T-cell (primary cell): ENCODE measurements at regions not wholly inside any gene's neighbourhood (a gene's known extent, or its start where the extent isn't known, plus 50 kb on each side); places are given as distances from the start of the nearest gene placed in this dataset.

Experiments used
- ATAC-seq, 4 experiments: fragments of 200-7000 bp in 3 of 4; fragments of 150-1000 bp in 1 of 4; cut with Tn5 transposase; replicated peaks in 1 of 4; 1 replicate in 3 of 4; 2 replicates in 1 of 4; pipeline ENCODE4 v1.10.0; 2021; ENCODE audit warnings: moderate library complexity in 3 of 4, mild to moderate bottlenecking in 2 of 4, moderate number of reproducible peaks in 1 of 4
- CTCF ChIA-PET, 2 donors: fragments of 300-600 bp; sonication (Branson Sonifier 250); formaldehyde crosslinking; loops; one replicate each; lab custom pipeline; 2022; ENCODE audit warnings: antibody characterized with exemption in 2 of 2; lab: Charles Lee
- POLR2A ChIA-PET, 2 donors: fragments of 300-600 bp; sonication (Branson Sonifier 250); formaldehyde crosslinking; loops; one replicate each; lab custom pipeline; 2022; ENCODE audit warnings: antibody characterized with exemption in 2 of 2; lab: Charles Lee
- DNase-seq, 35 experiments: peaks; one replicate each; pipeline versions ENCODE4 v3.0.0 to v3.0.0-alpha.2; 2013 to 2023
- H3K27ac ChIP-seq: one replicate; pipeline ENCODE4 v1.5.1; 2013; ENCODE audit warnings: low read length
- H3K27me3 ChIP-seq, 2 experiments: replicated peaks in 1 of 2; 1 replicate in 1 of 2; 2 replicates in 1 of 2; pipeline versions ENCODE4 v1.6.1 to v1.7.0; 2013; ENCODE audit warnings: low read length in 1 of 2, mixed read lengths in 1 of 2; ENCODE audit not compliant: control insufficient read depth in 2 of 2, insufficient read depth in 2 of 2; ENCODE audit errors: extremely low read depth in 1 of 2
- H3K36me3 ChIP-seq, 2 donors: 1 replicate in 1 of 2; 2 replicates in 1 of 2; pipeline versions ENCODE4 v1.6.1 to v1.7.0; 2013; ENCODE audit warnings: low read length in 1 of 2; ENCODE audit not compliant: control insufficient read depth in 2 of 2, insufficient read depth in 1 of 2; ENCODE audit errors: extremely low read depth in 1 of 2
- H3K4me1 ChIP-seq, 2 experiments: 1 replicate in 1 of 2; 2 replicates in 1 of 2; pipeline versions ENCODE4 v1.6.1 to v1.7.0; 2013; ENCODE audit warnings: low read length in 2 of 2, mixed read lengths in 1 of 2; ENCODE audit not compliant: insufficient read depth in 2 of 2, control insufficient read depth in 1 of 2; ENCODE audit errors: extremely low read depth in 1 of 2
- H3K4me3 ChIP-seq, 2 donors: 1 replicate in 1 of 2; 2 replicates in 1 of 2; pipeline versions ENCODE4 v1.5.1 to v1.7.0; 2013; ENCODE audit warnings: mild to moderate bottlenecking in 2 of 2, low read length in 1 of 2, moderate library complexity in 1 of 2; ENCODE audit not compliant: control insufficient read depth in 1 of 2; ENCODE audit errors: extremely low read depth in 1 of 2
- H3K9me3 ChIP-seq: 2 replicates; pipeline ENCODE4 v1.7.0; 2013
- H3K27ac Mint-ChIP-seq, 2 donors: one replicate each; pipeline ENCODE4 v1.8.0; 2020 to 2021; ENCODE audit warnings: mild to moderate bottlenecking in 2 of 2, mixed read lengths in 2 of 2
- H3K27me3 Mint-ChIP-seq, 2 donors: one replicate each; pipeline ENCODE4 v1.8.0; 2021 to 2022; ENCODE audit warnings: mixed read lengths in 2 of 2
- H3K36me3 Mint-ChIP-seq: one replicate; pipeline ENCODE4 v1.8.0; 2021; ENCODE audit warnings: mixed read lengths
- H3K4me1 Mint-ChIP-seq, 3 donors: one replicate each; pipeline ENCODE4 v1.8.0; 2020 to 2022; ENCODE audit warnings: mixed read lengths in 3 of 3, mild to moderate bottlenecking in 1 of 3
- H3K4me3 Mint-ChIP-seq, 3 donors: one replicate each; pipeline ENCODE4 v1.8.0; 2020 to 2022; ENCODE audit warnings: mild to moderate bottlenecking in 3 of 3, mixed read lengths in 3 of 3, moderate library complexity in 3 of 3
- H3K9me3 Mint-ChIP-seq, 3 donors: one replicate each; pipeline ENCODE4 v1.8.0; 2020 to 2022; ENCODE audit warnings: mixed read lengths in 3 of 3
- WGBS: methylation state at CpG from one replicate; pipeline ENCODE4 v1.1.5; 2013; ENCODE audit warnings: missing lambda C conversion rate; ENCODE audit not compliant: insufficient coverage; 5-methylcytosine and 5-hydroxymethylcytosine counted together

- DNase-seq, result no peak
Measured at GRCh38 chr5:167786871-167787578, 504.4 kb upstream of the WWC1 start.

GRCh38 chr5:167790045-167790444 is 501.4 kb upstream of the WWC1 start:
- POLR2A ChIA-PET, result no interaction called here
- Histone ChIP-seq H3K4me3 (no peak overlapping the region), H3K4me1 (no peaks in the 10 kb centered on the region), H3K27me3 (no peaks in the 10 kb centered on the region), H3K9me3 (no peaks in the 10 kb centered on the region), H3K27ac (no peak overlapping the region), H3K36me3 (no peaks in the 10 kb centered on the region)
- H3K27me3 Mint-ChIP-seq, result no peaks in the 10 kb centered on the region
- DNase-seq (no peak), ATAC-seq (no peak)
- CTCF ChIA-PET, result no interaction called here
- H3K9me3 Mint-ChIP-seq, result no peaks in the 10 kb centered on the region
- 97% methylated on average over 5 of the region's 7 CpGs for WGBS
- no peak overlapping the region for H3K4me3 Mint-ChIP-seq
- no peaks in the 10 kb centered on the region for H3K36me3 Mint-ChIP-seq
- no peaks in the 10 kb centered on the region for H3K4me1 Mint-ChIP-seq
- no peak overlapping the region for H3K27ac Mint-ChIP-seq

More at GRCh38 chr5:167786871-167787578, 504.4 kb upstream of the WWC1 start:
- no peaks in the 10 kb centered on the region for H3K9me3 ChIP-seq
- Mint-ChIP-seq H3K36me3 (no peaks in the 10 kb centered on the region), H3K4me1 (no peaks in the 10 kb centered on the region), H3K4me3 (no peak overlapping the region), H3K27me3 (no peaks in the 10 kb centered on the region), H3K27ac (no peak overlapping the region), H3K9me3 (peaks cover 0 to 3% (median 0%) of the 10 kb centered on the region in 3 donors)
- ChIA-PET CTCF (no interaction called here), POLR2A (no interaction called here)
- ATAC-seq, result no peak
- no peaks in the 10 kb centered on the region for H3K36me3 ChIP-seq
- 100% methylated on average over 1 of the region's 2 CpGs for WGBS
- H3K4me3 ChIP-seq, result no peak overlapping the region
- H3K27me3 ChIP-seq, result no peaks in the 10 kb centered on the region
- H3K27ac ChIP-seq, result no peak overlapping the region
- no peaks in the 10 kb centered on the region for H3K4me1 ChIP-seq

- H3K27ac ChIP-seq, result no peak overlapping the region
- WGBS, result 71% methylated on average over 5 of the region's 8 CpGs
- DNase-seq (no peak), ATAC-seq (no peak)
- H3K27me3 ChIP-seq, result no peaks in the 10 kb centered on the region
- Mint-ChIP-seq H3K36me3 (no peaks in the 10 kb centered on the region), H3K4me3 (no peak overlapping the region), H3K9me3 (no peaks in the 10 kb centered on the region), H3K4me1 (no peaks in the 10 kb centered on the region), H3K27ac (no peak overlapping the region), H3K27me3 (no peaks in the 10 kb centered on the region)
- no peaks in the 10 kb centered on the region for H3K4me1 ChIP-seq
- no peak overlapping the region for H3K4me3 ChIP-seq
- ChIA-PET POLR2A (no interaction called here), CTCF (no interaction called here)
- no peaks in the 10 kb centered on the region for H3K9me3 ChIP-seq
- H3K36me3 ChIP-seq, result no peaks in the 10 kb centered on the region
Measured at GRCh38 chr5:167790462-167791260, 500.8 kb upstream of the WWC1 start.

GRCh38 chr5:167792514-167792913 is 498.9 kb upstream of the WWC1 start:
- Mint-ChIP-seq H3K9me3 (no peaks in the 10 kb centered on the region), H3K36me3 (no peaks in the 10 kb centered on the region), H3K4me1 (no peaks in the 10 kb centered on the region), H3K27me3 (no peaks in the 10 kb centered on the region), H3K4me3 (no peak overlapping the region), H3K27ac (no peak overlapping the region)
- WGBS, result 80% methylated on average over 1 of the region's 7 CpGs
- Histone ChIP-seq H3K27ac (no peak overlapping the region), H3K4me3 (no peak overlapping the region), H3K4me1 (no peaks in the 10 kb centered on the region), H3K36me3 (no peaks in the 10 kb centered on the region), H3K9me3 (no peaks in the 10 kb centered on the region), H3K27me3 (no peaks in the 10 kb centered on the region)
- CTCF ChIA-PET, result interaction anchor here in 1 of 2 donors (0.8 kb wide), 1 partner anchor 10 kb away, joined by 3 read pairs; no protein-coding TSS in a partner anchor
- POLR2A ChIA-PET, result no interaction called here
- DNase-seq (no peak), ATAC-seq (no peak)

- no CpG with 5 or more reads among the region's 1 CpG for WGBS
- CTCF ChIA-PET, result no interaction called here
- H3K4me3 ChIP-seq, result no peak overlapping the region
- H3K4me1 ChIP-seq, result no peaks in the 10 kb centered on the region
- H3K27me3 ChIP-seq, result no peaks in the 10 kb centered on the region
- H3K9me3 ChIP-seq, result no peaks in the 10 kb centered on the region
- Mint-ChIP-seq H3K27ac (no peak overlapping the region), H3K27me3 (no peaks in the 10 kb centered on the region), H3K9me3 (no peaks in the 10 kb centered on the region), H3K4me1 (no peaks in the 10 kb centered on the region), H3K4me3 (no peak overlapping the region), H3K36me3 (no peaks in the 10 kb centered on the region)
- no peak overlapping the region for H3K27ac ChIP-seq
- POLR2A ChIA-PET, result no interaction called here
- ATAC-seq, result no peak
- DNase-seq, result no peak
- no peaks in the 10 kb centered on the region for H3K36me3 ChIP-seq
Measured at GRCh38 chr5:167793700-167794099, 497.7 kb upstream of the WWC1 start.

- H3K27ac ChIP-seq, result no peak overlapping the region
- H3K27me3 Mint-ChIP-seq, result no peaks in the 10 kb centered on the region
- no peaks in the 10 kb centered on the region for H3K27me3 ChIP-seq
- ChIA-PET POLR2A (no interaction called here), CTCF (no interaction called here)
- no peak overlapping the region for H3K4me3 ChIP-seq
- H3K9me3 Mint-ChIP-seq, result no peaks in the 10 kb centered on the region
- H3K9me3 ChIP-seq, result no peaks in the 10 kb centered on the region
- 44% methylated on average over 2 of the region's 4 CpGs for WGBS
- H3K4me1 ChIP-seq, result no peaks in the 10 kb centered on the region
- no peak overlapping the region for H3K4me3 Mint-ChIP-seq
- H3K36me3 ChIP-seq, result no peaks in the 10 kb centered on the region
- no peak overlapping the region for H3K27ac Mint-ChIP-seq
- DNase-seq (no peak), ATAC-seq (no peak)
- no peaks in the 10 kb centered on the region for H3K4me1 Mint-ChIP-seq
- H3K36me3 Mint-ChIP-seq, result no peaks in the 10 kb centered on the region
Measured at GRCh38 chr5:167794121-167794520, 497.3 kb upstream of the WWC1 start.
